IMR-90 (cell line): ENCODE measurements at regions not wholly inside any gene's neighbourhood (a gene's known extent, or its start where the extent isn't known, plus 50 kb on each side); places are given as distances from the start of the nearest gene placed in this dataset.
A peak's percentile ranks its signal among the peaks of the same experiment; 100 is the strongest.

Source experiments
- ATAC-seq: fragments of 200-7000 bp; cut with Tn5 transposase; 2 replicates; pipeline ENCODE4 v1.9.1; 2020; ENCODE audit warnings: low read depth, mild to moderate bottlenecking, moderate library complexity
- BruUV-seq: library from RNA; stranded (reverse); fragments of 400-500 nt; replicated peaks from 2 replicates; lab custom pipeline; 2021; lab: Mats Ljungman, UMichigan
- CTCF ChIA-PET: fragments of 300-600 bp; formaldehyde crosslinking; extraction: SDS; loops from one replicate; lab custom pipeline; 2021; ENCODE audit warnings: antibody characterized with exemption; lab: Yijun Ruan, JAX
- POLR2A ChIA-PET: fragments of 300-600 bp; sonication (Branson Sonifier 250); formaldehyde crosslinking; loops from one replicate; lab custom pipeline; 2022; ENCODE audit warnings: antibody characterized with exemption; ENCODE audit not compliant: unreplicated experiment; lab: Charles Lee
- DNase-seq: peaks from one replicate; pipeline ENCODE4 v3.0.0; 2013
- H2AFZ ChIP-seq: replicated peaks from 2 replicates; pipeline ENCODE3; 2013; ENCODE audit warnings: low read length, mild to moderate bottlenecking; ENCODE audit not compliant: poor library complexity
- H2AK5ac ChIP-seq: 2 replicates; pipeline ENCODE4 v1.6.1; 2013; ENCODE audit warnings: low read depth, low read length, inconsistent platforms
- H2AK9ac ChIP-seq: replicated peaks from 2 replicates; pipeline ENCODE3; 2013; ENCODE audit warnings: mild to moderate bottlenecking, low read depth, low read length, moderate library complexity; ENCODE audit not compliant: poor library complexity
- H2BK120ac ChIP-seq: 2 replicates; pipeline ENCODE4 v1.6.1; 2013; ENCODE audit warnings: low read depth, low read length, inconsistent platforms
- H2BK15ac ChIP-seq: 3 replicates; pipeline ENCODE4 v1.6.1; 2013; ENCODE audit warnings: low read depth, low read length, inconsistent platforms
- H2BK20ac ChIP-seq: 2 replicates; pipeline ENCODE4 v1.6.1; 2013; ENCODE audit warnings: low read depth, mild to moderate bottlenecking, inconsistent platforms, low read length, moderate library complexity
- H2BK5ac ChIP-seq: 2 replicates; pipeline ENCODE4 v1.6.1; 2013; ENCODE audit warnings: mild to moderate bottlenecking, low read depth, low read length, inconsistent platforms; ENCODE audit not compliant: poor library complexity, severe bottlenecking
- H3K14ac ChIP-seq: replicated peaks from 2 replicates; pipeline ENCODE4 v1.6.1; 2013; ENCODE audit warnings: low read depth, low read length, inconsistent platforms
- H3K18ac ChIP-seq: 2 replicates; pipeline ENCODE4 v1.6.1; 2013; ENCODE audit warnings: low read depth, low read length, control low read depth
- H3K23ac ChIP-seq: 2 replicates; pipeline ENCODE4 v1.6.1; 2013; ENCODE audit warnings: low read depth, low read length, inconsistent platforms
- H3K27ac ChIP-seq: 2 replicates; pipeline ENCODE4 v1.5.1; 2013; ENCODE audit warnings: mild to moderate bottlenecking, control low read depth, low read length; ENCODE audit not compliant: insufficient read depth
- H3K27me3 ChIP-seq: 2 replicates; pipeline ENCODE4 v1.6.1; 2013; ENCODE audit warnings: low read length; ENCODE audit not compliant: control insufficient read depth, insufficient read depth
- H3K36me3 ChIP-seq: 2 replicates; pipeline ENCODE4 v1.6.1; 2013; ENCODE audit warnings: low read length, mixed read lengths; ENCODE audit not compliant: control insufficient read depth, insufficient read depth
- H3K4ac ChIP-seq: 2 replicates; pipeline ENCODE4 v1.6.1; 2013; ENCODE audit warnings: low read depth, low read length, inconsistent platforms
- H3K4me1 ChIP-seq: 2 replicates; pipeline ENCODE4 v1.6.1; 2013; ENCODE audit warnings: low read length, mixed read lengths; ENCODE audit not compliant: control insufficient read depth, insufficient read depth
- H3K4me2 ChIP-seq: 2 replicates; pipeline ENCODE4 v1.6.1; 2013; ENCODE audit warnings: low read depth, mild to moderate bottlenecking, control low read depth, low read length, moderate library complexity
- H3K4me3 ChIP-seq: 2 replicates; pipeline ENCODE4 v1.5.1; 2013; ENCODE audit warnings: low read depth, mild to moderate bottlenecking, control low read depth, low read length, moderate library complexity; ENCODE audit not compliant: insufficient read depth
- H3K56ac ChIP-seq: 2 replicates; pipeline ENCODE4 v1.6.1; 2013; ENCODE audit warnings: low read length, inconsistent platforms; ENCODE audit not compliant: insufficient read depth; ENCODE audit errors: extremely low read depth
- H3K79me1 ChIP-seq, 2 experiments: 2 replicates each; pipeline ENCODE4 v1.6.1; 2013; ENCODE audit warnings: low read length in 2 of 2, inconsistent platforms in 1 of 2, low read depth in 1 of 2
- H3K9ac ChIP-seq: 2 replicates; pipeline ENCODE4 v1.6.1; 2013; ENCODE audit warnings: low read depth, low read length, control low read depth
- H3K9me1 ChIP-seq: 2 replicates; pipeline ENCODE4 v1.6.1; 2013; ENCODE audit warnings: low read length, inconsistent platforms; ENCODE audit not compliant: insufficient read depth
- H3K9me3 ChIP-seq: 2 replicates; pipeline ENCODE4 v1.6.1; 2013; ENCODE audit warnings: low read length; ENCODE audit not compliant: control insufficient read depth, insufficient read depth
- H4K20me1 ChIP-seq: 2 replicates; pipeline ENCODE4 v1.6.1; 2013; ENCODE audit warnings: low read length, inconsistent platforms; ENCODE audit not compliant: insufficient read depth
- H4K5ac ChIP-seq: 2 replicates; pipeline ENCODE4 v1.6.1; 2013; ENCODE audit warnings: mild to moderate bottlenecking, low read depth, low read length, control low read depth
- H4K8ac ChIP-seq, 2 experiments: 2 replicates each; pipeline ENCODE4 v1.6.1; 2013; ENCODE audit warnings: low read depth in 2 of 2, low read length in 2 of 2, control low read depth in 1 of 2, inconsistent platforms in 1 of 2
- H4K91ac ChIP-seq: 2 replicates; pipeline ENCODE4 v1.6.1; 2013; ENCODE audit warnings: low read depth, low read length, inconsistent platforms; ENCODE audit not compliant: insufficient read depth
- CEBPB ChIP-seq: IDR thresholded peaks from 2 replicates; pipeline ENCODE4 v1.6.1; 2012; ENCODE audit warnings: low read depth, low read length, improper control_type of control experiment
- CTCF ChIP-seq: conservative IDR thresholded peaks from 2 replicates; pipeline ENCODE4 v1.5.1; 2012; ENCODE audit warnings: mild to moderate bottlenecking, low read depth, low read length, improper control_type of control experiment
- SMC3 ChIP-seq: fragments of 150-350 bp; IDR thresholded peaks from 2 replicates; pipeline ENCODE4 v1.6.1; 2016; ENCODE audit warnings: low read depth, mild to moderate bottlenecking, antibody characterized with exemption, low read length, moderate library complexity
- WGBS, 2 experiments: methylation state at CpG; one replicate each; pipeline versions ENCODE4 v1.1.5 to v1.1.7; 2013; ENCODE audit warnings: missing lambda C conversion rate in 2 of 2; ENCODE audit not compliant: insufficient read length in 1 of 2; ENCODE audit errors: extremely low coverage in 2 of 2; 5-methylcytosine and 5-hydroxymethylcytosine counted together
- dilution Hi-C: fragments of 300-500 bp; cut with HindIII; formaldehyde crosslinking; loops from one replicate; pipeline ENCODE4 v1.14.3; 2018; ENCODE audit warnings: low sequenced_read_pairs; ENCODE audit not compliant: unreplicated experiment
- in situ Hi-C: fragments of 300-500 bp; cut with MboI; formaldehyde crosslinking; loops from 3 replicates; pipeline ENCODE4 v1.14.3; 2019; ENCODE audit warnings: low sequenced_read_pairs, inconsistent platforms, mixed read lengths
- intact Hi-C: fragments of 100-400 bp; cut with micrococcal nuclease; formaldehyde crosslinking; loops from 2 replicates; pipeline ENCODE4 v1.10.0; 2022

GRCh38 chr21:28283641-28284490 is 708.8 kb downstream of the LTN1 start:
- Histone ChIP-seq H3K9me3 (peaks cover 4% of the 10 kb centered on the region; the same call in 1 of the 2 replicates), H4K20me1 (no peaks in the 10 kb centered on the region), H3K27me3 (no peaks in the 10 kb centered on the region), H3K9me1 (peaks cover 2% of the 10 kb centered on the region; the same call in 1 of the 2 replicates), H3K4ac (peak overlapping the region; percentile 42), H3K14ac (peak overlapping the region; percentile 11; the same call in 1 of the 2 replicates), H3K4me2 (peak overlapping the region; percentile 27; the same call in 1 of the 2 replicates), H2AK5ac (no peak overlapping the region), H3K18ac (peak overlapping the region; percentile 58), H3K79me1 (no peaks in the 10 kb centered on the region), H2BK15ac (peak overlapping the region; percentile 4; the same call in 1 of the 3 replicates), H4K8ac (peak overlapping the region in 1 of 2 experiments; percentile 11; a peak in 2 of 4 replicates), H2BK120ac (peak overlapping the region; percentile 80), H3K27ac (peak overlapping the region; percentile 1; the same call in 1 of the 2 replicates), H3K9ac (0 out of 2 replicates have a peak overlapping the region, but pooled peaks have one; percentile 20), H2BK5ac (peak overlapping the region; percentile 83), H2AK9ac (no peak overlapping the region), H3K4me1 (no peaks in the 10 kb centered on the region; the same call in 1 of the 2 replicates), H2AFZ (no peak overlapping the region), H2BK20ac (peak overlapping the region; percentile 86; the same call in 1 of the 2 replicates), H4K5ac (peak overlapping the region; percentile 51; the same call in 1 of the 2 replicates), H3K56ac (no peak overlapping the region), H3K23ac (peak overlapping the region; percentile 44; the same call in 1 of the 2 replicates), H3K4me3 (no peak overlapping the region), H3K36me3 (no peaks in the 10 kb centered on the region), H4K91ac (peak overlapping the region; percentile 56)
- WGBS, 2 experiments = 0% methylated on average over 1 of the region's 4 CpGs; no CpG with 5 or more reads in 1 of the 2 experiments
- intact Hi-C loops (loop anchor here (5.0 kb wide), 1 partner anchor 42 kb away; no protein-coding TSS in a partner anchor), dilution Hi-C loops (no loop called here), in situ Hi-C loops (no loop called here)
- ChIA-PET CTCF (no interaction called here), POLR2A (no interaction called here)
- peak; percentile 94 for DNase-seq
- BruUV-seq = no TSS peak
- ATAC-seq = peak; percentile 98
- no peak for TF ChIP-seq SMC3
- TF ChIP-seq CTCF = no peak
- peak; percentile 85 for TF ChIP-seq CEBPB
